ENCODE measurements at regions not wholly inside any gene's neighbourhood (a gene's known extent, or its start where the extent isn't known, plus 50 kb on each side); places are given as distances from the start of the nearest gene placed in this dataset.

DNA sequence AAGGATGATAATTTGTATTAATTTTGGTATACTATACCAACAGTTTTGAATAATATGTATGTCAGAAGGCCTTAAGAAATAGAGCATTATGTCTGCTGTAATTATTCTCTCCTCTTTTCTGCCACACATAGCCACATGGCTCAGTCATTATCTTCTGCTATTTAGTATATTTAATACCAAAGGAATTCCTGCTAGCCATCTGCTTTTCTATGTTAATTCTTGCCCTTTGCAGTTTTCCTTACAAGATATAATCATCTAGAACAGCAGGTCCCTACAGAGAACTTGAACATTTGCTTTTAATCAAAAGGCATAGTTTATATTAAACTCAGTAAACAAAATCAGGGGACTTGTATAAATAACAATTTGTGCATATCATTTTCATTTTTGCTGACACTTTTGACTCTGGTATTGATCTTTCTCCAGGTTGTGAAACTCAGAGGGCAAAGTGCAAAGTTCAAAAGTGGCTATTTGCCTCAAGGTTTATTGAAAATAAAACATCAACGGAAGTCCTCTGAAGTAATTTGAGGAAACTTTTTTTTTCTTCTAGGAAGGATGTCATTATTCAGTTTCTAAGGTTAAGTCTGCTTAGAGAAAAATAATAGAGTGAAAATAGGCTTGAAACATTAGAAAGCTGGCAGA is 702.0 kb downstream of the KCNJ2 start:
- no peaks in the 10 kb centered on the region for H3K4me1 ChIP-seq
- no peaks in the 10 kb centered on the region for H3K36me3 ChIP-seq
- H3K27me3 ChIP-seq (ENCODE audit: low read depth) = no peaks in the 10 kb centered on the region
- no peaks in the 10 kb centered on the region for H3K9me3 ChIP-seq (replicated peaks)
- H3K4me3 ChIP-seq = no peak overlapping the region
- no peak overlapping the region for H3K27ac ChIP-seq (replicated peaks)
- TF ChIP-seq, protein P1, sequence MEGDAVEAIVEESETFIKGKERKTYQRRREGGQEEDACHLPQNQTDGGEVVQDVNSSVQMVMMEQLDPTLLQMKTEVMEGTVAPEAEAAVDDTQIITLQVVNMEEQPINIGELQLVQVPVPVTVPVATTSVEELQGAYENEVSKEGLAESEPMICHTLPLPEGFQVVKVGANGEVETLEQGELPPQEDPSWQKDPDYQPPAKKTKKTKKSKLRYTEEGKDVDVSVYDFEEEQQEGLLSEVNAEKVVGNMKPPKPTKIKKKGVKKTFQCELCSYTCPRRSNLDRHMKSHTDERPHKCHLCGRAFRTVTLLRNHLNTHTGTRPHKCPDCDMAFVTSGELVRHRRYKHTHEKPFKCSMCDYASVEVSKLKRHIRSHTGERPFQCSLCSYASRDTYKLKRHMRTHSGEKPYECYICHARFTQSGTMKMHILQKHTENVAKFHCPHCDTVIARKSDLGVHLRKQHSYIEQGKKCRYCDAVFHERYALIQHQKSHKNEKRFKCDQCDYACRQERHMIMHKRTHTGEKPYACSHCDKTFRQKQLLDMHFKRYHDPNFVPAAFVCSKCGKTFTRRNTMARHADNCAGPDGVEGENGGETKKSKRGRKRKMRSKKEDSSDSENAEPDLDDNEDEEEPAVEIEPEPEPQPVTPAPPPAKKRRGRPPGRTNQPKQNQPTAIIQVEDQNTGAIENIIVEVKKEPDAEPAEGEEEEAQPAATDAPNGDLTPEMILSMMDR (IDR thresholded peaks at IDR 0.05; ENCODE audit: borderline replicate concordance) = no peak
- intact Hi-C loops (cut with micrococcal nuclease) = no loop called here
- DNase-seq = no peak

DNA sequence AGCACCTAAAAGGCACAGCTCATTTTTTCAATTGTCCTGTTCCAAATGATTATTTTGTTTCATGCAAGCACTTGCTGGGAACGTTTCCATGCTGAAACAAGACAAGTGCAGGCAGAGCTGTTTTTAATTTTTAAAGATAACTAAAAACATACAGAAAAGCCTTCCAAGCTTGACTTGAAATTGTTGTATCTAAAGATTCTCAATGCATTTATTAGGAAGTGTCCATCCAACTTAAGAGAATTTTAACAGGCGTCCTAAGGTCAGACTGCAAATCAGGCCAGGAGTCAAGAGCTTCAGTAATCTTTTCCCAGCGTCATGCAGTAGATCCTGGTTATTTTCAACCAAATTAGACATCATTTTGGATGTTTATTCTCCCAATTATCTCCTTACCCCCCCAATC is 702.8 kb downstream of the KCNJ2 start:
- DNase-seq = no peak
- H3K27me3 ChIP-seq (ENCODE audit: low read depth) = no peaks in the 10 kb centered on the region
- TF ChIP-seq, protein P1 (IDR thresholded peaks at IDR 0.05; ENCODE audit: borderline replicate concordance) = no peak
- H3K9me3 ChIP-seq (replicated peaks) = no peaks in the 10 kb centered on the region
- intact Hi-C loops (cut with micrococcal nuclease) = no loop called here
- H3K4me3 ChIP-seq = no peak overlapping the region
- H3K27ac ChIP-seq (replicated peaks) = no peak overlapping the region
- no peaks in the 10 kb centered on the region for H3K36me3 ChIP-seq
- H3K4me1 ChIP-seq = no peaks in the 10 kb centered on the region

DNA sequence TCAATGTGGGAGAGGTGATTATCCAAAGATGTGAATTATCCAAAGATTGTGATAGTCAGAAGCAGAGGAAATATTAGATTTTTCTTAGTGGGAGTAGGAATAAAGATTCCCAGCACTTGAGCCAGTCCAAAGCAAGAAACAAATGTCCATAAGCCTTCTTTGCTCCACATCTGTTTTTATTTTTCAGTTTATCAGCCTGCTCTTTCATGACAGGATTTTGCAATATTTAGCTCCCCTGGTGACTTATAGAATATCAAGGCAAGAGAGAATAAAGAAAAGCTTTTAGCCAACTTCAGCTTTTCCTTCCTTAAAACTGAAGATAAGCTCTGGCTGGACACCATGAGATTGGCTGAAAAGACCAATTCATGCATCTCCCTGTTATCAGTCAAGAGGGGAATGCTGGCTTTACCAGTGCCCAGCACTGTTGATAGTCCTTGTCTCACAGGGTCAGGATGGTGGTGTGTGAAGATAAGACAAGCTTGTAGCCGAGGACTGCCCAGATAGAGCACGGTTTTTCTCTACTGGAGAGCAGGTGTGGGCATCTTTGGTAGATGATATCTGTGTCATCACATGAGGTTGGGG is 706.5 kb downstream of the KCNJ2 start:
- H3K36me3 ChIP-seq = no peaks in the 10 kb centered on the region
- DNase-seq = no peak
- TF ChIP-seq, protein P1 (IDR thresholded peaks at IDR 0.05; ENCODE audit: borderline replicate concordance) = no peak
- H3K4me1 ChIP-seq = no peaks in the 10 kb centered on the region
- H3K4me3 ChIP-seq = no peak overlapping the region
- H3K9me3 ChIP-seq (replicated peaks) = no peaks in the 10 kb centered on the region
- intact Hi-C loops (cut with micrococcal nuclease) = no loop called here
- no peak overlapping the region for H3K27ac ChIP-seq (replicated peaks)
- no peaks in the 10 kb centered on the region for H3K27me3 ChIP-seq (ENCODE audit: low read depth)

DNA sequence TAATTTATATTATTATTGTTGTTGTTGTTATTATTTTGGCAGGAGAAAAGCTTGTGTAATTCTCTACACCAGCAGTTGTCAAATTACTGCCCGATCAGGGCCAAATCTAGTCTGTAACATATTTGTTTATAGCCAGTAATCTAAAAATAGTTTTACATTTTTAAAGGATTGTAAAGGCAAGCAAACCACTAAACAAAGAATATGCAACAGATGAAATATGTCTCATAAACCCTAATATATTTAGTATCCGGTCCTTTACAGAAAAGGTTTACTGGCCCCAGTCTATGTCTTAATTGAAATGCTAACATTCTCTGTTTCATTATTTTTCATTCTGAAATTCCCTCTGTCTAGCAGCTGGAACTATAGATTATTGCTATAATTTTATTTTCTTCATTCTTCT is 709.5 kb downstream of the KCNJ2 start:
- TF ChIP-seq, protein P1 (IDR thresholded peaks at IDR 0.05; ENCODE audit: borderline replicate concordance) = no peak
- Histone ChIP-seq H3K4me1 (no peaks in the 10 kb centered on the region), H3K36me3 (no peaks in the 10 kb centered on the region), H3K9me3 (replicated peaks) (no peaks in the 10 kb centered on the region), H3K27me3 (ENCODE audit: low read depth) (no peaks in the 10 kb centered on the region), H3K4me3 (no peak overlapping the region), H3K27ac (replicated peaks) (no peak overlapping the region)
- no peak for DNase-seq
- intact Hi-C loops (cut with micrococcal nuclease) = no loop called here

DNA sequence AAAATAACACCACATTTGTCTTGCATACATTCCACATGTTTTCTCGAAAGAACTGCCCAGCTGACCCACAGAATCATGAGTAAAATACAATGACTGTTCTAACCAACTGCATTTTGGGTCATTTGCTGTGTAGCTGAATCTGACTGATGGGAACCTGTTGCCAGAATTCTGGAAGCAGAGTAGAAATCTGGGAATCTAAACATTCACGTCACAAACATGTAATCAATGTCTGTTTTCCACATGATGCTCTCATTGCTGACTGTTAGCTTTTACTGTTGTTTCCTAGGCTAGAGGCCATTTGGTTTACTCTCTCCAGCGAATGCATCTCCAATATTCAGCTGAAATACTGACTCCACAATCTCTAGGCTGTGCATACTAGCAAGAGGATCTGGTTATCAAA is 710.1 kb downstream of the KCNJ2 start:
- Histone ChIP-seq H3K27me3 (ENCODE audit: low read depth) (no peaks in the 10 kb centered on the region), H3K27ac (replicated peaks) (no peak overlapping the region)
- intact Hi-C loops (cut with micrococcal nuclease) = no loop called here

More for the DNA sequence above, 710.1 kb downstream of the KCNJ2 start:
- Histone ChIP-seq H3K36me3 (no peaks in the 10 kb centered on the region), H3K4me3 (no peak overlapping the region), H3K9me3 (replicated peaks) (no peaks in the 10 kb centered on the region), H3K4me1 (no peaks in the 10 kb centered on the region)
- no peak for DNase-seq
- TF ChIP-seq, protein P1 (IDR thresholded peaks at IDR 0.05; ENCODE audit: borderline replicate concordance) = no peak
